Heart left ventricle (tissue), 13 donors: ENCODE measurements at regions not wholly inside any gene's neighbourhood (a gene's known extent, or its start where the extent isn't known, plus 50 kb on each side); places are given as distances from the start of the nearest gene placed in this dataset.

Experiments used
- POLR2A ChIP-seq, 2 donors: fragments of 450-650 bp; IDR thresholded peaks; one replicate each; pipeline ENCODE4 v1.6.1; 2017; ENCODE audit warnings: antibody characterized with exemption in 2 of 2, mild to moderate bottlenecking in 2 of 2, moderate library complexity in 2 of 2
- TF ChIP-seq, protein P1 (sequence below), 12 donors: fragments of 200-600 bp; sonication (generic) in 4 of 12; IDR thresholded peaks; one replicate each; pipeline versions ENCODE4 v1.5.0 to v1.8.0; 2018 to 2022; ENCODE audit warnings: antibody characterized with exemption in 12 of 12, mild to moderate bottlenecking in 5 of 12
- donor health status: ischemic (EF 13 %, LVEDD 7.1; RV severe dilation, severe dysfunction).
- donor health status: DM: no; HTN: yes; CAD: no.
- donor health status: DM: no; HTN: no; CAD: no.
- donor health status: ischemic (EF 25% LVEDD 6.9; RV normal size, moderate dysfunction).
- donor health status: ischemic (EF 25% LVEDD 5.7; RV mildly dilated, moderate dysfunction).
- donor health status: ischemic (EF 35%, LVEDD 5.7; RV mildly dilated, moderate dysfunction).
- donor health status: nonischemic (EF 11% LVEDD 7.7; RV severe dilation, severe dysfunction).
- donor health status: DM: yes; HTN: yes; CAD: no.
- donor health status: PGD.
- donor health status: ischemic (EF 29% LVEDD 5.4; RV normal size, mild dysfunction).
- donor health status: nonischemic (EF 23%, LVEDD 6.1; RV moderate dilation, normal function).

DNA sequence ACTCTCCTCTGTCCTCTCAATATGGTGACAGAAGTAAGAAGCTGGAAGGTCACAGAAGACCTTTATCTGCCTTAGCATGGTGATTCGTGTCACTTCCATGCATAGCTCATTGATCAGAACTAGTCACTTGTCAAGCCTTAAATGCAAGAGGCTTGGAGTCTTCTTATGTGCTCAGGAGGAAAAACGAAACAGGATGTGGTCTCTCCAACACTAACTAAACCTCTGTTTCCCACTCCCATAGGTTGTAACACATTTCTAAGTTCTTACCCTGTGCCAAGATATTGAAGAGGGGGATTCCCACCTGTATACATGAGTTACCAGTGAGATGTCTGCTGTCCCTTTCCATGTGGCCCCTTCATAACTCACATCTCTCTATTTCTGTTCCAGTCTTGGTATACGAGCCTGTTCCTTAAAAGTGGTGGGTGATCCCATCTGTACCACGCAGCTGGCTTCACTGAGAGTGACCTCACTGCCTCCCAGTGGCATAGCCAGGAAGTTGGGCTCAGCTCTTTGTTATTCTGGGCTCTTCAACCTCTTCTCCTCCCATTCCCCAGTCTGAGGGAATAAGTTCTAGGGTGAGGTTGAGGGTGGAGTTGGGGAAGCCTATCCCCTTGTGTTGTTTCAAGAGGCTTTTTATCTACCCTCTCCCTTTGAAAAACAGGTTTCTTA, 203.2 kb upstream of the PPP2R3A start:
- TF ChIP-seq, protein P1, sequence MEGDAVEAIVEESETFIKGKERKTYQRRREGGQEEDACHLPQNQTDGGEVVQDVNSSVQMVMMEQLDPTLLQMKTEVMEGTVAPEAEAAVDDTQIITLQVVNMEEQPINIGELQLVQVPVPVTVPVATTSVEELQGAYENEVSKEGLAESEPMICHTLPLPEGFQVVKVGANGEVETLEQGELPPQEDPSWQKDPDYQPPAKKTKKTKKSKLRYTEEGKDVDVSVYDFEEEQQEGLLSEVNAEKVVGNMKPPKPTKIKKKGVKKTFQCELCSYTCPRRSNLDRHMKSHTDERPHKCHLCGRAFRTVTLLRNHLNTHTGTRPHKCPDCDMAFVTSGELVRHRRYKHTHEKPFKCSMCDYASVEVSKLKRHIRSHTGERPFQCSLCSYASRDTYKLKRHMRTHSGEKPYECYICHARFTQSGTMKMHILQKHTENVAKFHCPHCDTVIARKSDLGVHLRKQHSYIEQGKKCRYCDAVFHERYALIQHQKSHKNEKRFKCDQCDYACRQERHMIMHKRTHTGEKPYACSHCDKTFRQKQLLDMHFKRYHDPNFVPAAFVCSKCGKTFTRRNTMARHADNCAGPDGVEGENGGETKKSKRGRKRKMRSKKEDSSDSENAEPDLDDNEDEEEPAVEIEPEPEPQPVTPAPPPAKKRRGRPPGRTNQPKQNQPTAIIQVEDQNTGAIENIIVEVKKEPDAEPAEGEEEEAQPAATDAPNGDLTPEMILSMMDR (IDR thresholded peaks at IDR 0.05), result no peak
- TF ChIP-seq POLR2A (IDR thresholded peaks at IDR 0.05), result no peak
